Ovary (tissue), 3 donors: ENCODE measurements at regions not wholly inside any gene's neighbourhood (a gene's known extent, or its start where the extent isn't known, plus 50 kb on each side); places are given as distances from the start of the nearest gene placed in this dataset.

Experiments used
- EP300 ChIP-seq: sonication (generic); formaldehyde crosslinking; IDR thresholded peaks from one replicate; pipeline ENCODE4 v1.6.1; 2017; ENCODE audit warnings: antibody characterized with exemption
- POLR2A ChIP-seq: fragments of 450-650 bp; IDR thresholded peaks from one replicate; pipeline ENCODE4 v1.6.1; 2017; ENCODE audit warnings: antibody characterized with exemption, mild to moderate bottlenecking, moderate library complexity
- TF ChIP-seq, protein P1 (sequence below), 3 donors: fragments of 450-650 bp in 2 of 3; fragments of 200-600 bp in 1 of 3; IDR thresholded peaks; one replicate each; pipeline versions ENCODE4 v1.5.1 to v1.8.0; 2016 to 2022; ENCODE audit warnings: antibody characterized with exemption in 3 of 3, mild to moderate bottlenecking in 1 of 3
- donor health status: DM: no; HTN: no; CAD: no.

DNA sequence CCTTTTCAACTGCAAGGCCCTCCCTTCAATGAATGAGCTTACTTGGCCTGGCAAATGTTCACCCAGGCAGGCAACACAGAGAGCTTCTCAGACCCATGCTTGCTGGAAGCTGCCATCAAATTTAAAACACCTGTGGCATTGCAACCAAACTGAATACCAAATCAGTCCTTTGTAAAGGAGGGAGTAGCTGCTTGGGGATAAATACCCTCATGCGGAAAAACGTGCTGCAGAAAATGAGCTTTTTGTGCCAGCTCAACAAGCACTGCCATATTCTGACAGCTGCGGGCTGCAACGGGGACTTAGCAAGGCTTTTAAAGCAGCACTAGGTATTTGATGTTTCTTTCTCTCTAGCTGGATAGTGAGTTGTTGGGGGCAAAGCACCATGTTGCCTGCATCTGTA, 119.7 kb downstream of the PLPPR4 start:
- TF ChIP-seq, protein P1, sequence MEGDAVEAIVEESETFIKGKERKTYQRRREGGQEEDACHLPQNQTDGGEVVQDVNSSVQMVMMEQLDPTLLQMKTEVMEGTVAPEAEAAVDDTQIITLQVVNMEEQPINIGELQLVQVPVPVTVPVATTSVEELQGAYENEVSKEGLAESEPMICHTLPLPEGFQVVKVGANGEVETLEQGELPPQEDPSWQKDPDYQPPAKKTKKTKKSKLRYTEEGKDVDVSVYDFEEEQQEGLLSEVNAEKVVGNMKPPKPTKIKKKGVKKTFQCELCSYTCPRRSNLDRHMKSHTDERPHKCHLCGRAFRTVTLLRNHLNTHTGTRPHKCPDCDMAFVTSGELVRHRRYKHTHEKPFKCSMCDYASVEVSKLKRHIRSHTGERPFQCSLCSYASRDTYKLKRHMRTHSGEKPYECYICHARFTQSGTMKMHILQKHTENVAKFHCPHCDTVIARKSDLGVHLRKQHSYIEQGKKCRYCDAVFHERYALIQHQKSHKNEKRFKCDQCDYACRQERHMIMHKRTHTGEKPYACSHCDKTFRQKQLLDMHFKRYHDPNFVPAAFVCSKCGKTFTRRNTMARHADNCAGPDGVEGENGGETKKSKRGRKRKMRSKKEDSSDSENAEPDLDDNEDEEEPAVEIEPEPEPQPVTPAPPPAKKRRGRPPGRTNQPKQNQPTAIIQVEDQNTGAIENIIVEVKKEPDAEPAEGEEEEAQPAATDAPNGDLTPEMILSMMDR (IDR thresholded peaks at IDR 0.05), result no peak
- TF ChIP-seq POLR2A, result no peak
- no peak for TF ChIP-seq EP300
